GM20000 (cell line): ENCODE measurements at regions not wholly inside any gene's neighbourhood (a gene's known extent, or its start where the extent isn't known, plus 50 kb on each side); places are given as distances from the start of the nearest gene placed in this dataset.

ENCODE experiments used
- DNase-seq: peaks from one replicate; pipeline ENCODE4 v3.0.0; 2012; ENCODE audit warnings: low spot score
- CTCF ChIP-seq: IDR thresholded peaks from 2 replicates; pipeline ENCODE4 v1.5.1; 2012; ENCODE audit warnings: mild to moderate bottlenecking, control low read depth; ENCODE audit errors: extremely low read depth, missing control alignments

DNA sequence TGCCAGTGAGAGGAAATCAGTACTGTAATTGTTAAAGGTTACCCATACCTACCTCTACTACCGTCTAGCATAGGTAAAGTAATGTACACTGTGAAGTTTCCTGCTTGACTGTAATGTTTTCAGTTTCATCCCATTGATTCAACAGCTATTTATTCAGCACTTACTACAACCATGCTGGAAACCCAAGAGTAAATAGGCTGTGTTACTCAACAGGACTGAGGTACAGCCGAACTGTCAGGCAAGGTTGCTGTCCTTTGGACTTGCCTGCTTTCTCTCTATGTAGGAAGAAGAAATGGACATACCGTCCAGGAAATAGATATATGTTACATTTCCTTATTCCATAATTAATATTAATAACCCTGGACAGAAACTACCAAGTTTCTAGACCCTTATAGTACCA lies 265.5 kb downstream of the NR2F2 start:
- no peak for TF ChIP-seq CTCF
- DNase-seq = no peak

- no peak for DNase-seq
- no peak for TF ChIP-seq CTCF
Measured at GRCh38 chr15:96598514-96598913, 268.0 kb downstream of the NR2F2 start.

GRCh38 chr15:96599268-96599667 lies 268.8 kb downstream of the NR2F2 start:
- no peak for TF ChIP-seq CTCF
- no peak for DNase-seq

GRCh38 chr15:96600350-96600749 lies 269.9 kb downstream of the NR2F2 start:
- TF ChIP-seq CTCF = no peak
- no peak for DNase-seq

- no peak for TF ChIP-seq CTCF
- DNase-seq = no peak
Measured at GRCh38 chr15:96606617-96607016, 276.1 kb downstream of the NR2F2 start.

- TF ChIP-seq CTCF = no peak
- no peak for DNase-seq
Measured at GRCh38 chr15:96610757-96611156, 280.3 kb downstream of the NR2F2 start.

- DNase-seq = no peak
Measured at GRCh38 chr15:96612917-96613316, 282.4 kb downstream of the NR2F2 start.

More at GRCh38 chr15:96612917-96613316, 282.4 kb downstream of the NR2F2 start:
- no peak for TF ChIP-seq CTCF
